ENCODE measurements at regions not wholly inside any gene's neighbourhood (a gene's known extent, or its start where the extent isn't known, plus 50 kb on each side); places are given as distances from the start of the nearest gene placed in this dataset.

- no peak for DNase-seq (ENCODE audit: low read depth)
Observed at GRCh38 chr2:236951830-236952475, 133.7 kb upstream of the COPS8 start.

- no peak for DNase-seq (ENCODE audit: low read depth)
Observed at GRCh38 chr2:236954641-236955040, 131.0 kb upstream of the COPS8 start.

GRCh38 chr2:236955521-236956030 lies 130.1 kb upstream of the COPS8 start:
- no peak for DNase-seq (ENCODE audit: low read depth)

GRCh38 chr2:236956031-236956618 lies 129.6 kb upstream of the COPS8 start:
- no peak for DNase-seq (ENCODE audit: low read depth)

GRCh38 chr2:236956641-236957040 lies 129.0 kb upstream of the COPS8 start:
- DNase-seq (ENCODE audit: low read depth), result no peak

GRCh38 chr2:236959036-236959435 lies 126.7 kb upstream of the COPS8 start:
- DNase-seq (ENCODE audit: low read depth), result no peak

- DNase-seq (ENCODE audit: low read depth), result no peak
Observed at GRCh38 chr2:236959876-236960275, 125.8 kb upstream of the COPS8 start.

- DNase-seq (ENCODE audit: low read depth), result no peak
Observed at GRCh38 chr2:236960531-236960930, 125.2 kb upstream of the COPS8 start.

- DNase-seq (ENCODE audit: low read depth), result no peak
Observed at GRCh38 chr2:236962816-236963215, 122.9 kb upstream of the COPS8 start.

- no peak for DNase-seq (ENCODE audit: low read depth)
Observed at GRCh38 chr2:236963631-236964182, 122.0 kb upstream of the COPS8 start.

GRCh38 chr2:236964291-236964690 lies 121.4 kb upstream of the COPS8 start:
- no peak for DNase-seq (ENCODE audit: low read depth)

- DNase-seq (ENCODE audit: low read depth), result no peak
Observed at GRCh38 chr2:236965021-236965840, 120.5 kb upstream of the COPS8 start.

GRCh38 chr2:236965841-236966096 lies 119.9 kb upstream of the COPS8 start:
- no peak for DNase-seq (ENCODE audit: low read depth)

- DNase-seq (ENCODE audit: low read depth), result no peak
Observed at GRCh38 chr2:236967499-236967783, 118.2 kb upstream of the COPS8 start.

GRCh38 chr2:236968101-236968879 lies 117.4 kb upstream of the COPS8 start:
- DNase-seq (ENCODE audit: low read depth), result no peak

- no peak for DNase-seq (ENCODE audit: low read depth)
Observed at GRCh38 chr2:236968880-236969534, 116.7 kb upstream of the COPS8 start.

- no peak for DNase-seq (ENCODE audit: low read depth)
Observed at GRCh38 chr2:236969767-236970655, 115.7 kb upstream of the COPS8 start.

GRCh38 chr2:236970656-236971010 lies 115.1 kb upstream of the COPS8 start:
- no peak for DNase-seq (ENCODE audit: low read depth)

GRCh38 chr2:236971131-236971821 lies 114.4 kb upstream of the COPS8 start:
- no peak for DNase-seq (ENCODE audit: low read depth)

GRCh38 chr2:236971919-236972381 lies 113.7 kb upstream of the COPS8 start:
- DNase-seq (ENCODE audit: low read depth), result no peak
